ENCODE measurements at regions not wholly inside any gene's neighbourhood (a gene's known extent, or its start where the extent isn't known, plus 50 kb on each side); places are given as distances from the start of the nearest gene placed in this dataset.

DNA sequence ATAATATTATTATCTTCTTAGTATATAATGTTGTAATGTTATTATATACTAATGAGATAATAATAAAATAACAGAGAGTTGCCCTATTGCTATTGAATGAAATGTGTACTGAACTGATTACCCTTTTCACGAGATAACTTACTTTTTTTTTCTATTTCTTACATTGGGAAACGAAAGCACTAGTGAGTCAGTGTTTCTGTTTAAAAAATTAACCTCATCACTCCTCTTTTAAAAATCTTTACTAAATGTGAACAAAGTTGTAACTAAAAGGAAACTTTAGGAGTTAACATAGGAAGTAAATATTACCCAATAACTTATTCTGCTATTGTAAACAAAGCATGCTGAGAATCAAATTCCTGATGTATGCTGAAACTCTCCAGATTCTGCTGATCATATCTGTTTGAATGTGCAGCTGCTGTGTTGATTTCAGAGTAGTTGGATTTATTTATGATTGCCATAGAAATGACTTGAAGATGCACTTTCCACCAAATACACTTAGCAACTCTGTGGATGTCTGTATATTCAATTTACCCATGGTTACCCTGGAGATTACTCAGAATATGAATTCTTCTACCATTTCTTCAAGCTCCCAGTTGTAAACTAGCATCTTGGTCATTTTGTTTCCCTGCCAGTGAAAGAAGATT lies 523.4 kb downstream of the TENT5A start:
- H3K36me3 ChIP-seq: no peaks in the 10 kb centered on the region
- intact Hi-C loops (cut with DNase I): no loop called here
- TF ChIP-seq, protein P1, sequence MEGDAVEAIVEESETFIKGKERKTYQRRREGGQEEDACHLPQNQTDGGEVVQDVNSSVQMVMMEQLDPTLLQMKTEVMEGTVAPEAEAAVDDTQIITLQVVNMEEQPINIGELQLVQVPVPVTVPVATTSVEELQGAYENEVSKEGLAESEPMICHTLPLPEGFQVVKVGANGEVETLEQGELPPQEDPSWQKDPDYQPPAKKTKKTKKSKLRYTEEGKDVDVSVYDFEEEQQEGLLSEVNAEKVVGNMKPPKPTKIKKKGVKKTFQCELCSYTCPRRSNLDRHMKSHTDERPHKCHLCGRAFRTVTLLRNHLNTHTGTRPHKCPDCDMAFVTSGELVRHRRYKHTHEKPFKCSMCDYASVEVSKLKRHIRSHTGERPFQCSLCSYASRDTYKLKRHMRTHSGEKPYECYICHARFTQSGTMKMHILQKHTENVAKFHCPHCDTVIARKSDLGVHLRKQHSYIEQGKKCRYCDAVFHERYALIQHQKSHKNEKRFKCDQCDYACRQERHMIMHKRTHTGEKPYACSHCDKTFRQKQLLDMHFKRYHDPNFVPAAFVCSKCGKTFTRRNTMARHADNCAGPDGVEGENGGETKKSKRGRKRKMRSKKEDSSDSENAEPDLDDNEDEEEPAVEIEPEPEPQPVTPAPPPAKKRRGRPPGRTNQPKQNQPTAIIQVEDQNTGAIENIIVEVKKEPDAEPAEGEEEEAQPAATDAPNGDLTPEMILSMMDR (IDR thresholded peaks at IDR 0.05): no peak
- H3K4me3 ChIP-seq: no peak overlapping the region
- no peaks in the 10 kb centered on the region for H3K9me3 ChIP-seq
- H3K9ac ChIP-seq (ENCODE audit: low read depth in 2 of 2, low read length in 2 of 2): no peak overlapping the region
- H3K27me3 ChIP-seq: no peaks in the 10 kb centered on the region
- no peak overlapping the region for H3K27ac ChIP-seq
- H3K4me1 ChIP-seq: no peaks in the 10 kb centered on the region
- no peak for DNase-seq

DNA sequence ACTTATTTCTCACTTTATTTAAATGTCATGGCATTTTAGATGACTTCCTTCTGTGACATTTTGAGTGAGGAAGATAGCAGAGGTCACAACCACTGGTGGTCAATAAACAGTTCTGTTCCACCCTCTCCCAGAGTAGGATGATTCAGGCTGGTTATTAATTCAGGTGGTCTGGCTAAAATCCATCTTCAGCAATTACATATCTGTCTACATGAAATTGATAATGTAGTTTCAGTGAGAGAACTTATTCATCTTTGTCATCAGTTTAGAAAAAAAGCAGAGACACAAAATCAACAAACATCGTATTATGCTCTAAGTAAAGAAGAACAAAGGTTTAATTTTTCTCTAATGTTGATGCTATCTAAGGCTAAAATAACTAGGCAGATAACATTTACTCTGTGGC lies 525.5 kb downstream of the TENT5A start:
- H3K4me1 ChIP-seq: no peaks in the 10 kb centered on the region
- no peaks in the 10 kb centered on the region for H3K27me3 ChIP-seq
- no peaks in the 10 kb centered on the region for H3K36me3 ChIP-seq
- H3K27ac ChIP-seq: no peak overlapping the region
- H3K4me3 ChIP-seq: no peak overlapping the region
- intact Hi-C loops (cut with DNase I): no loop called here
- no peak for DNase-seq
- TF ChIP-seq, protein P1 (IDR thresholded peaks at IDR 0.05): no peak
- H3K9me3 ChIP-seq: no peaks in the 10 kb centered on the region
- H3K9ac ChIP-seq (ENCODE audit: low read depth in 2 of 2, low read length in 2 of 2): no peak overlapping the region

DNA sequence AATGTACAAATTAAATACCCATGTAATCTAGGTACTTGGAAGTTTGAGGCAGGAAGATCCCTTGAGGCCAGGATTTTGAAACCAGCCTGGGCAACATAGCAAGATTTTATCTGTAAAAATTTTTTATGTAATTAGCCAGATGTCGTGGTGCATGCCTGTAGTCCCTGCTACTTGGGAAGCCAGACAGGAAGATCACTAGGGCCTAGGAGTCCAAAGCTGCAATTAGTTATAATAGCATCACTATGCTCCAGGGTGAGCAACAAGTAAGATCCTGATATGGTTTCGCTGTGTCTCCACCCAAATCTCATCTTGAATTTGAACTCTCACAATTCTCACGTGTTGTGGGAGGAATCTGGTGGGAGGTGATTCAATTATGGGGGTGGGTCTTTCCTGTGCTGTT lies 535.8 kb downstream of the TENT5A start:
- no peak overlapping the region for H3K9ac ChIP-seq (ENCODE audit: low read depth in 2 of 2, low read length in 2 of 2)
- no peaks in the 10 kb centered on the region for H3K4me1 ChIP-seq
- no peaks in the 10 kb centered on the region for H3K9me3 ChIP-seq
- H3K4me3 ChIP-seq: no peak overlapping the region
- intact Hi-C loops (cut with DNase I): no loop called here
- H3K36me3 ChIP-seq: no peaks in the 10 kb centered on the region
- TF ChIP-seq, protein P1 (IDR thresholded peaks at IDR 0.05): no peak
- H3K27ac ChIP-seq: no peak overlapping the region
- H3K27me3 ChIP-seq: no peaks in the 10 kb centered on the region
- no peak for DNase-seq

DNA sequence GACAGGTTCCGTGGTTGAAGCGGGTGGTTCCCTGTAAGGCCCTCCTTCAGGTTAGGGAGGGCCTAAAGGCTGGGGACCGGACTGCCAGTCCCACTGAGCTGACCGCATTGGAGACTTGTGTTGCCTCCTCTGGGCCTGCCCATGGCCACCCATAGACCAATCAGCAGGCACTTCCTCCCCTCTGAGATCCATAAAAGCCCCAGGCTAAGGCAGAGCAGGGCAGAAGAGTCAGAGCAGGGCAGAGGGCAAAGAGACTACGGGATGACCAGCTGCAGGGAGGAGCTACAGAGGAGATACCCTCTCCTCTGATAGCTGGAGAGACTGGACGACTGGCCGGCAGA lies 537.4 kb downstream of the TENT5A start:
- Histone ChIP-seq H3K36me3 (no peaks in the 10 kb centered on the region), H3K9me3 (no peaks in the 10 kb centered on the region), H3K27me3 (no peaks in the 10 kb centered on the region), H3K27ac (no peak overlapping the region), H3K4me1 (no peaks in the 10 kb centered on the region), H3K9ac (ENCODE audit: low read depth in 2 of 2, low read length in 2 of 2) (no peak overlapping the region), H3K4me3 (no peak overlapping the region)
- intact Hi-C loops (cut with DNase I): no loop called here
- TF ChIP-seq, protein P1 (IDR thresholded peaks at IDR 0.05): no peak
- DNase-seq: no peak

DNA sequence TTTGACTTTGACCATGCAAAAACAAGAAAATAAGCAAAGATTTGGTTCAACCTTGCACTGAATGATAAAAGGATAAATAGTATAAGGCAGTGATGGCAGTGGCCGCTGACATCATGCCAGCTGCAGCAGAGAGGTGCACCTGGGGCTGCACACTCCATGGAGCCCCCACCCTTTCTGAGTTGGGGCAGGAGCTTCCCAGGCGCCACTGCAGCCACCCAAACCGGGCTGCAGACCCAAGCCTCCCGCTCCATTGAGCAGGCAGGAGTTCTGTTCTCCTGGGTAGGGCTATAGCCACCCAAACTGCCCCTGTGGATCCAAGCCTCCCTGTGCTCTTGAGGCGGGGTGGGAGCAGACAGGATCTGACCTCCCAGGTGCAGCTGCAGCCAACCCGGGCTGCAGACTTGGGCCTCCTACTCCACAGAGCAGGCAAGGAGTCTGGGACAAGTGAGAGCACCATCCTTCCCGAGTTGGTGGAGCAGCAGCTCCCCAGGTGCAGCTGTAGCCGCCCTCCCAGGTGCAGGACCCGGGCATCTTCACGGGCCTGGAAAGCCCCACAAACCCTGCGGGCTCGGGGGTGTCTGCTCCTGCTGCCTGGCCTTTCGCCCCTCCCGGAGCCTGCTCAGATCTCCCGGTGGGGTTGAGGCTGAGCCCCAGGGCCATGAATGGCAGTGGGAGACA lies 537.9 kb downstream of the TENT5A start:
- Histone ChIP-seq H3K27ac (no peak overlapping the region), H3K27me3 (no peaks in the 10 kb centered on the region), H3K36me3 (no peaks in the 10 kb centered on the region), H3K4me3 (no peak overlapping the region), H3K9me3 (no peaks in the 10 kb centered on the region), H3K4me1 (no peaks in the 10 kb centered on the region), H3K9ac (ENCODE audit: low read depth in 2 of 2, low read length in 2 of 2) (no peak overlapping the region)
- TF ChIP-seq, protein P1 (IDR thresholded peaks at IDR 0.05): no peak
- intact Hi-C loops (cut with DNase I): no loop called here
- DNase-seq: no peak
